T-helper 17 cell (primary cell): ENCODE measurements at regions not wholly inside any gene's neighbourhood (a gene's known extent, or its start where the extent isn't known, plus 50 kb on each side); places are given as distances from the start of the nearest gene placed in this dataset.

ENCODE experiments used
- ATAC-seq: fragments of 150-1000 bp; cut with Tn5 transposase; 2 replicates; pipeline ENCODE4 v1.10.0; 2021; ENCODE audit warnings: mild to moderate bottlenecking, moderate library complexity
- DNase-seq, 3 donors: peaks; one replicate each; pipeline versions ENCODE4 v3.0.0 to v3.0.0-alpha.2; 2020 to 2021
- H3K9me3 ChIP-seq: one replicate; pipeline ENCODE4 v1.7.0; 2013; ENCODE audit warnings: low read length, mild to moderate bottlenecking; ENCODE audit not compliant: control insufficient read depth, poor library complexity, severe bottlenecking
- H3K27ac Mint-ChIP-seq: one replicate; pipeline ENCODE4 v1.8.0; 2022; ENCODE audit warnings: mild to moderate bottlenecking, moderate library complexity, mixed read lengths
- H3K27me3 Mint-ChIP-seq: one replicate; pipeline ENCODE4 v1.8.0; 2022; ENCODE audit warnings: mixed read lengths
- H3K36me3 Mint-ChIP-seq: one replicate; pipeline ENCODE4 v1.8.0; 2022; ENCODE audit warnings: low read depth, mixed read lengths
- H3K4me1 Mint-ChIP-seq: one replicate; pipeline ENCODE4 v1.8.0; 2022; ENCODE audit warnings: mild to moderate bottlenecking, mixed read lengths
- H3K4me3 Mint-ChIP-seq: one replicate; pipeline ENCODE4 v1.8.0; 2022; ENCODE audit warnings: mild to moderate bottlenecking, moderate library complexity, mixed read lengths

GRCh38 chr7:46003161-46003560 lies 82.1 kb upstream of the IGFBP3 start:
- Mint-ChIP-seq H3K4me3 (no peak overlapping the region), H3K27ac (no peak overlapping the region), H3K27me3 (no peaks in the 10 kb centered on the region), H3K36me3 (no peaks in the 10 kb centered on the region), H3K4me1 (no peaks in the 10 kb centered on the region)
- DNase-seq (no peak), ATAC-seq (no peak)
- H3K9me3 ChIP-seq: no peaks in the 10 kb centered on the region

DNA sequence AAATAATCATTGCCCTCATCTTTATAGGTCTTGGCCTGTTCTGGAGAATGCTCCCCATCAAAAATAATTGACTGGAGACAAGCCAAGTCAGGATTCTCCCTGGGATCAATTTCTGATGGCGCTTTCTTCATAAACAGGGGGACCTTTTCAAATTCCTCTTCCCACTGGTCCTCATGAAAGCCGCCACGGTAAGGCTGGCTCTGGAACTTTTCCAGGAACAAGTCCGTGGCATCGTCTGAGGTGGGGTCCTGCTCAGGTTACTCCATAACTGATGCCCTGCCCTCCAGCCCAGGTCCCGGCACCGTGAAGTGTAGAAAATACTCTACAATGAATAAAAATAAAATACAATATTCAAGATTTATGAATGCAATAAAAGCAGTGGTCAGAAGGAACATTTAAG lies 79.4 kb upstream of the IGFBP3 start:
- Mint-ChIP-seq H3K27ac (no peak overlapping the region), H3K4me1 (no peaks in the 10 kb centered on the region), H3K4me3 (no peak overlapping the region), H3K27me3 (no peaks in the 10 kb centered on the region), H3K36me3 (no peaks in the 10 kb centered on the region)
- H3K9me3 ChIP-seq: no peaks in the 10 kb centered on the region
- no peak for DNase-seq
- ATAC-seq: no peak

DNA sequence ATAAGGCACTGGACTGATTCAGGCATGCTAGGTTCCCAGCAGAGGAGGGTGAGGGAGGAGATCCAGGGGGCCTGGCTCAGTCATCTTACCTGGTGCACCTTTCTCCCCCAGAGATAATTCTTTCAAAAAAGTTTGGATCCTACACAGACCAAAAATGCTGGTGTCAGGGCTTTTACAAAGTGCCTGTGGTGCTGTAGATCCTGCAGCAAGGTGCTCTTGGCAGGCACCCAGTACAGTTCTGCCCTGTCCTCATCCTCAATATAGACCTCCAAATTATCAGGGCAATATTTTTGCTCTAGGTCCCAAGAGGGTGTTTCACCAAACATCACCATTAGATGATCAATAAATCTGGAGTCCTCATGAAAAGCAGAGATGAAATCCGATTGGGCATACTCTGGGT lies 78.5 kb upstream of the IGFBP3 start:
- H3K9me3 ChIP-seq: no peaks in the 10 kb centered on the region
- H3K27ac Mint-ChIP-seq: no peak overlapping the region
- ATAC-seq: no peak
- H3K4me1 Mint-ChIP-seq: no peaks in the 10 kb centered on the region
- no peak overlapping the region for H3K4me3 Mint-ChIP-seq
- no peaks in the 10 kb centered on the region for H3K36me3 Mint-ChIP-seq
- no peaks in the 10 kb centered on the region for H3K27me3 Mint-ChIP-seq
- DNase-seq: no peak

GRCh38 chr7:45998506-45998905 lies 77.4 kb upstream of the IGFBP3 start:
- Mint-ChIP-seq H3K4me3 (no peak overlapping the region), H3K27me3 (no peaks in the 10 kb centered on the region), H3K27ac (no peak overlapping the region), H3K4me1 (no peaks in the 10 kb centered on the region), H3K36me3 (no peaks in the 10 kb centered on the region)
- H3K9me3 ChIP-seq: peaks cover 3% of the 10 kb centered on the region
- no peak for DNase-seq
- no peak for ATAC-seq

DNA sequence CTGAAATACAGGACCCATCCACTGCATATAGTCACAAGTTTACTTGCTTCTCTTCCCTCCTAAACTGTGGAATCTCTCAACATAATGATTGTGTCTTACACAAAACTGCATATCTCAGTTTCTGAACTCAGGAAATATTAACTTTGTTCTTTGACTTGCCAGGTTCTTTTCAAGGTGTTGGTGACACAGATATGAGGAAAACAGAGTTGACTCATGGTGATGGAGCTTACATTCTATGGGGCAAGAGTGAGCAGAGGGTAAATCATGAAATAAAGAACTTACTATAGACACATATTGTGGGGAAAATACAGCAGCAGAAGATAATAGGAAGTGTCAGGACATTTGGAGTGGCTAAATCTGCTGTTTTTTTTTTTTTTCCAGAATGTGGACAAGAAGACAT lies 72.5 kb upstream of the IGFBP3 start:
- H3K27ac Mint-ChIP-seq: no peak overlapping the region
- peaks cover 4% of the 10 kb centered on the region for H3K9me3 ChIP-seq
- DNase-seq (no peak), ATAC-seq (no peak)
- H3K4me3 Mint-ChIP-seq: no peak overlapping the region
- H3K27me3 Mint-ChIP-seq: no peaks in the 10 kb centered on the region
- H3K4me1 Mint-ChIP-seq: no peaks in the 10 kb centered on the region
- no peaks in the 10 kb centered on the region for H3K36me3 Mint-ChIP-seq

GRCh38 chr7:45992826-45993225 lies 71.8 kb upstream of the IGFBP3 start:
- DNase-seq: no peak
- Mint-ChIP-seq H3K27ac (no peak overlapping the region), H3K4me1 (no peaks in the 10 kb centered on the region), H3K36me3 (no peaks in the 10 kb centered on the region), H3K4me3 (no peak overlapping the region), H3K27me3 (no peaks in the 10 kb centered on the region)
- peaks cover 4% of the 10 kb centered on the region for H3K9me3 ChIP-seq
- ATAC-seq: no peak

- no peaks in the 10 kb centered on the region for H3K27me3 Mint-ChIP-seq
- no peaks in the 10 kb centered on the region for H3K36me3 Mint-ChIP-seq
- DNase-seq: no peak
- ATAC-seq: no peak
- no peak overlapping the region for H3K4me3 Mint-ChIP-seq
- H3K4me1 Mint-ChIP-seq: no peaks in the 10 kb centered on the region
- peaks cover 4% of the 10 kb centered on the region for H3K9me3 ChIP-seq
- H3K27ac Mint-ChIP-seq: no peak overlapping the region
Observed at GRCh38 chr7:45990276-45990675, 69.2 kb upstream of the IGFBP3 start.

- no peak for DNase-seq
- no peaks in the 10 kb centered on the region for H3K36me3 Mint-ChIP-seq
- H3K4me1 Mint-ChIP-seq: no peaks in the 10 kb centered on the region
- H3K4me3 Mint-ChIP-seq: no peak overlapping the region
- ATAC-seq: no peak
- H3K9me3 ChIP-seq: peaks cover under 1% of the 10 kb centered on the region
- H3K27me3 Mint-ChIP-seq: no peaks in the 10 kb centered on the region
- H3K27ac Mint-ChIP-seq: no peak overlapping the region
Observed at GRCh38 chr7:45988405-45989057, 67.5 kb upstream of the IGFBP3 start.

- H3K9me3 ChIP-seq: no peaks in the 10 kb centered on the region
- Mint-ChIP-seq H3K27me3 (no peaks in the 10 kb centered on the region), H3K4me1 (no peaks in the 10 kb centered on the region), H3K27ac (no peak overlapping the region), H3K4me3 (no peak overlapping the region), H3K36me3 (no peaks in the 10 kb centered on the region)
- no peak for ATAC-seq
- DNase-seq: no peak
Observed at GRCh38 chr7:45987521-45988290, 66.6 kb upstream of the IGFBP3 start.

DNA sequence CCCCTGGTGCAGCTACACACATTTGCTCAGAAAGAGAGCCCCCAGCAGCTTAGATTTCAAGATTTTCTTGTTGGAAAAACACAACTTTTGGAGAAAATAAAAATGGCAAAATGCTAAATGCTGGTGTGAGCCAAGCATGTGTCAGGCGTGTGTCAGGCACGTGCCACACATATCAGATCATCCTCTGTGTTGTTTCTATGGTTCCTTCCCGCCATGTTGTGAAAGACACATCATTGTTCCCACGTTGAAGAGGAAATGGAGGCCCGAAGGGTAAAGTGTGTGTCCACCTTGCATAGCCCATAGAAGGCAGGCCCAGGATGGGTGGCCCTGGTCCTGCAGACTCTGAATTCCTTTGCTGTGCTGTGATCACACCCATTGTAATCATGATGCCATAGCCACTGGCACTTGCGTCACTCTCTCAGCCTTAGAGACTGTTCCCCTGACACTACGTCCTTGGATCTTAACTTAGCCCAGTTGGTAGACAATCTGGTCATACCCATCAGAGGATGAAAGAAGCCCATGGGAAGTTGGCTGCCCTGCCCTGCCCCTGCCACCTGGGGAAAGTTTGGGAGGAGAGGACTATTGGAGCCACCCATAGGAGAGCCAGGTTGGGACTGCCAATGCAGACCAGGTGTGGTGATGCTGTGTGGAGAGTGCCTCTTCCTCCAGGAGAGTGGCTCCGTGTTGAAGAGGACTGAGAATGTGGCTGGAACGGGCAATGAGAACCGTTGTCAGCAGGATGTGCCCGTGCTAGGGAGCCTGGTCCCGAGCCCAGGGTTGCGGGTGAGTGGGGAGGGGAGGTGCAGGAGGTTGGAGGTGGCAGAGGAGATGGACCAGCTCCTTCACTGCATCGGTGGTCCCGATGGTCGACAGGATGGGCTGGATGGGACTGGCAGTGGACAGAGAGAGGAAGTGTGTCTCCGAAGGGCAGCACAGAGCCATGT lies 65.6 kb upstream of the IGFBP3 start:
- Mint-ChIP-seq H3K27ac (no peak overlapping the region), H3K27me3 (no peaks in the 10 kb centered on the region), H3K36me3 (peaks cover 2% of the 10 kb centered on the region), H3K4me3 (no peak overlapping the region), H3K4me1 (no peaks in the 10 kb centered on the region)
- no peaks in the 10 kb centered on the region for H3K9me3 ChIP-seq
- ATAC-seq: no peak
- DNase-seq: no peak

DNA sequence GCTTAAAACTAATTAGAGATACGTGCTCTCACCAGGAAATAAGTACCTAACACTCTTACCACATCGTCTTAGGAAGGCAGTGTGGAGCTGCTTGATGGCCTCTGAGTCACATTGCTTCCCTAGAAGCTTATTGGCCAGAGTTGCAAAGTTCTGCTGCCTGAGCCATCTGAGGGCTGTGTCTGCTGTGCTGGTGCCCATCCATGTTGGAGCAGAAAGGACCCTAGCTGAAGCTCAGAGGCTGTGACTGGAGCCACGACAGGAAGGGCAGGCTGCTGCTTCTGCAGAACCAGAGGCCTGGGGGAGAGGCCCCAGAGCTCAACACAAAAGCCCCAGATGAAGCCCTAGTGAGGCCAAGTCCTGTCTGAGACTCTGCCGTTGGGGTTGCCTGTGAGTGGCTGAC lies 64.8 kb upstream of the IGFBP3 start:
- Mint-ChIP-seq H3K4me1 (no peaks in the 10 kb centered on the region), H3K27ac (no peak overlapping the region), H3K4me3 (no peak overlapping the region), H3K36me3 (peaks cover 2% of the 10 kb centered on the region), H3K27me3 (no peaks in the 10 kb centered on the region)
- no peaks in the 10 kb centered on the region for H3K9me3 ChIP-seq
- ATAC-seq: no peak
- DNase-seq: no peak

- Mint-ChIP-seq H3K4me1 (no peaks in the 10 kb centered on the region), H3K4me3 (no peak overlapping the region), H3K27ac (no peak overlapping the region), H3K36me3 (peaks cover 4% of the 10 kb centered on the region), H3K27me3 (no peaks in the 10 kb centered on the region)
- no peaks in the 10 kb centered on the region for H3K9me3 ChIP-seq
- DNase-seq: no peak
- ATAC-seq: no peak
Observed at GRCh38 chr7:45984386-45985295, 63.6 kb upstream of the IGFBP3 start.
